HL-60 (cell line): ENCODE measurements at regions not wholly inside any gene's neighbourhood (a gene's known extent, or its start where the extent isn't known, plus 50 kb on each side); places are given as distances from the start of the nearest gene placed in this dataset.

Experiments
- POLR2AphosphoS5 ChIP-seq: IDR thresholded peaks from 2 replicates; pipeline ENCODE4 v1.6.1; 2012; ENCODE audit warnings: low read depth
- TF ChIP-seq, protein P1 (sequence below): IDR thresholded peaks from one replicate; pipeline ENCODE4 v1.5.1; 2011; ENCODE audit warnings: low read length, control low read depth, inconsistent platforms; ENCODE audit not compliant: insufficient read depth

DNA sequence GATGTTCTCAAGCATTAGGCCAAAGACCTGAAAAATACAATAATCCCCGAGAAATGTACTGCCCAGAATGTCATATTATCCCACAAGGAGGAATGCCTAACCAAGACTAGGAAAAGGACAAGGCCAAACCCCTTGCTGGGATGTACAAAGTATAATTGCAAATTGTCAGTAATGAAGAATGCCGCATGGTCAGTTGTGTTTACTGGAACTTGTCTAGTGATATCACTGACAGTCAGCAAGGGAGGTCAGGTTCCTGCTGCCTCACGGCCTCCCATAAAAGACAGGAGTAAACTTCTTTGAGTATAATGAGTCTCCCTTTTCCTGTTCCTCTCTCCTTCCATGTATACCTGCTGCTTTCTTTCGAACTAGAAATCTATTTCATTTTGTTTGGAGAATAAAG, 222.8 kb downstream of the RHOU start:
- TF ChIP-seq, protein P1, sequence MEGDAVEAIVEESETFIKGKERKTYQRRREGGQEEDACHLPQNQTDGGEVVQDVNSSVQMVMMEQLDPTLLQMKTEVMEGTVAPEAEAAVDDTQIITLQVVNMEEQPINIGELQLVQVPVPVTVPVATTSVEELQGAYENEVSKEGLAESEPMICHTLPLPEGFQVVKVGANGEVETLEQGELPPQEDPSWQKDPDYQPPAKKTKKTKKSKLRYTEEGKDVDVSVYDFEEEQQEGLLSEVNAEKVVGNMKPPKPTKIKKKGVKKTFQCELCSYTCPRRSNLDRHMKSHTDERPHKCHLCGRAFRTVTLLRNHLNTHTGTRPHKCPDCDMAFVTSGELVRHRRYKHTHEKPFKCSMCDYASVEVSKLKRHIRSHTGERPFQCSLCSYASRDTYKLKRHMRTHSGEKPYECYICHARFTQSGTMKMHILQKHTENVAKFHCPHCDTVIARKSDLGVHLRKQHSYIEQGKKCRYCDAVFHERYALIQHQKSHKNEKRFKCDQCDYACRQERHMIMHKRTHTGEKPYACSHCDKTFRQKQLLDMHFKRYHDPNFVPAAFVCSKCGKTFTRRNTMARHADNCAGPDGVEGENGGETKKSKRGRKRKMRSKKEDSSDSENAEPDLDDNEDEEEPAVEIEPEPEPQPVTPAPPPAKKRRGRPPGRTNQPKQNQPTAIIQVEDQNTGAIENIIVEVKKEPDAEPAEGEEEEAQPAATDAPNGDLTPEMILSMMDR, result no peak
- no peak for TF ChIP-seq POLR2AphosphoS5
